ENCODE measurements at regions not wholly inside any gene's neighbourhood (a gene's known extent, or its start where the extent isn't known, plus 50 kb on each side); places are given as distances from the start of the nearest gene placed in this dataset.

GRCh38 chr9:31776471-31776870 lies 608.0 kb upstream of the ACO1 start:
- TF ChIP-seq CTCF (IDR thresholded peaks at IDR 0.05; ENCODE audit: low read length) (no peak), EZH2 (IDR thresholded peaks at IDR 0.05; ENCODE audit: borderline replicate concordance, low read length) (no peak)
